ENCODE measurements at regions not wholly inside any gene's neighbourhood (a gene's known extent, or its start where the extent isn't known, plus 50 kb on each side); places are given as distances from the start of the nearest gene placed in this dataset.

GRCh38 chr11:70692131-70692530 is 293.8 kb downstream of the CTTN start:
- Mint-ChIP-seq H3K4me1 (ENCODE audit: low read depth) (no peaks in the 10 kb centered on the region), H3K27me3 (ENCODE audit: low read depth) (peaks cover 21% of the 10 kb centered on the region), H3K27ac (ENCODE audit: unreplicated experiment) (no peak overlapping the region), H3K4me3 (ENCODE audit: unreplicated experiment) (no peak overlapping the region), H3K36me3 (ENCODE audit: low read depth) (no peaks in the 10 kb centered on the region), H3K9me3 (ENCODE audit: low read depth) (peaks cover 19% of the 10 kb centered on the region)
- no peak for DNase-seq (ENCODE audit: low spot score)
- TF ChIP-seq CTCF (IDR thresholded peaks at IDR 0.05) = no peak

- H3K4me1 Mint-ChIP-seq (ENCODE audit: low read depth) = no peaks in the 10 kb centered on the region
- no peak overlapping the region for H3K27ac Mint-ChIP-seq (ENCODE audit: unreplicated experiment)
- peaks cover 22% of the 10 kb centered on the region for H3K27me3 Mint-ChIP-seq (ENCODE audit: low read depth)
- H3K9me3 Mint-ChIP-seq (ENCODE audit: low read depth) = peaks cover 19% of the 10 kb centered on the region
- H3K36me3 Mint-ChIP-seq (ENCODE audit: low read depth) = no peaks in the 10 kb centered on the region
- H3K4me3 Mint-ChIP-seq (ENCODE audit: unreplicated experiment) = no peak overlapping the region
- no peak for TF ChIP-seq CTCF (IDR thresholded peaks at IDR 0.05)
- no peak for DNase-seq (ENCODE audit: low spot score)
Measured at GRCh38 chr11:70694371-70694770, 296.0 kb downstream of the CTTN start.

GRCh38 chr11:70695086-70695960 is 297.0 kb downstream of the CTTN start:
- H3K27me3 Mint-ChIP-seq (ENCODE audit: low read depth) = peaks cover 22% of the 10 kb centered on the region
- H3K4me1 Mint-ChIP-seq (ENCODE audit: low read depth) = no peaks in the 10 kb centered on the region
- no peak overlapping the region for H3K4me3 Mint-ChIP-seq (ENCODE audit: unreplicated experiment)
- peaks cover 12% of the 10 kb centered on the region for H3K9me3 Mint-ChIP-seq (ENCODE audit: low read depth)
- H3K36me3 Mint-ChIP-seq (ENCODE audit: low read depth) = no peaks in the 10 kb centered on the region
- TF ChIP-seq CTCF (IDR thresholded peaks at IDR 0.05) = no peak
- DNase-seq (ENCODE audit: low spot score) = no peak
- no peak overlapping the region for H3K27ac Mint-ChIP-seq (ENCODE audit: unreplicated experiment)

GRCh38 chr11:70696076-70696475 is 297.7 kb downstream of the CTTN start:
- Mint-ChIP-seq H3K4me3 (ENCODE audit: unreplicated experiment) (no peak overlapping the region), H3K27me3 (ENCODE audit: low read depth) (peaks cover 22% of the 10 kb centered on the region)

GRCh38 chr11:70696564-70696963 is 298.2 kb downstream of the CTTN start:
- no peak for DNase-seq (ENCODE audit: low spot score)

More at GRCh38 chr11:70696076-70696475, 297.7 kb downstream of the CTTN start:
- no peak for TF ChIP-seq CTCF (IDR thresholded peaks at IDR 0.05)
- Mint-ChIP-seq H3K27ac (ENCODE audit: unreplicated experiment) (no peak overlapping the region), H3K9me3 (ENCODE audit: low read depth) (peaks cover 10% of the 10 kb centered on the region), H3K4me1 (ENCODE audit: low read depth) (no peaks in the 10 kb centered on the region), H3K36me3 (ENCODE audit: low read depth) (no peaks in the 10 kb centered on the region)
- no peak for DNase-seq (ENCODE audit: low spot score)

More at GRCh38 chr11:70696564-70696963, 298.2 kb downstream of the CTTN start:
- TF ChIP-seq CTCF (IDR thresholded peaks at IDR 0.05) = no peak
- H3K36me3 Mint-ChIP-seq (ENCODE audit: low read depth) = no peaks in the 10 kb centered on the region
- peaks cover 22% of the 10 kb centered on the region for H3K27me3 Mint-ChIP-seq (ENCODE audit: low read depth)
- no peaks in the 10 kb centered on the region for H3K4me1 Mint-ChIP-seq (ENCODE audit: low read depth)
- H3K4me3 Mint-ChIP-seq (ENCODE audit: unreplicated experiment) = no peak overlapping the region
- H3K9me3 Mint-ChIP-seq (ENCODE audit: low read depth) = peaks cover 10% of the 10 kb centered on the region
- no peak overlapping the region for H3K27ac Mint-ChIP-seq (ENCODE audit: unreplicated experiment)

Measured in chondrocyte (in vitro differentiated cells).